Stimulated activated CD8-positive, alpha-beta memory T cell treated with anti-CD3 and anti-CD28 coated beads, Interleukin-4, amount 100 ng/mL, for 4 hours (primary cell): ENCODE measurements at regions not wholly inside any gene's neighbourhood (a gene's known extent, or its start where the extent isn't known, plus 50 kb on each side); places are given as distances from the start of the nearest gene placed in this dataset.
"Not testable (repeated sequence)": the region's sequence is repeated elsewhere in the genome, so short reads cannot be mapped to it uniquely, and the experiment has no call there.

ENCODE experiments used
- DNase-seq, 2 donors: peaks; one replicate each; pipeline ENCODE4 v3.0.0-alpha.2; 2020; ENCODE audit warnings: low read depth in 2 of 2, low spot score in 1 of 2

DNA sequence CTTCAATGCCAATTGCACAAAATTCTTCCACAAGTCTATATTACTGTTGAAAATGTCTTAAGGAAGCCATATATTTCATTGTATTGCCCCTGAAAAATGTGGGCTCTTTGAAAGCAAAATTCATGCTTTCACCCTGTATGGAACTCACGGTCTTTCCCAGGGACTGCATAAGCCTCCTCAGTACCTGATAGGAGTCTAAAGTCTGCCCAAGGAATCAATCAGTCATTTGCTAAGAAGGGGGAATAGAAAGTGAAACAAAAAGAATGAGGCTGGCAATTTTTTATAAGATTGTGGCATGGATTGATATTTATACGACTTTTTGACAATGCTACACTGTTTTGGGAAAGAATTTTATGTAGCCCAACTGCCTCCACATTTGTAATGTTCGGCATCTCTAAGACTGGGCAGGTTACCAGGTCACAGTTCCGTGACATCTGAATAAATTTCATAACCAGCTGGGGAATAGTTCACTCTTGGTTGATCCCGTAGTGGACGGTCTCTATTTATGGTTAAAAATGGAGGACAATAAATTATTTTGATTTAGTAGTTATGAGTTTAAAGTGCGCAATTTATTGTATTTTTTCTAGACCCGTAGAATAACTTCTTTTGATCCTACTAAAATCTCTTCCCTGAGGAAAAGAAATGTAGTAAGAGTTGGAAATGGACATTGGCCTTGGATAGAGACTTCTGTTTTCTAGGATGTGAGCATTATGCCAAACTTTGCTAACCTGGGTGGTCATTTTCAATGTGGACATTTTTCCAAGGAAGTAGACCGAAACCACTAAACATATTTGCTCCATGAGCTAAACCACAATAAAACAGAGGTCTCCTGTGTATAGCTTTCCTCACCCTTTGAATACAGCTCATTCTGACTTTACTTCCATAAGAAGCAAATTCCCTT is 1585.4 kb downstream of the EFNB2 start:
- DNase-seq = no peak

DNA sequence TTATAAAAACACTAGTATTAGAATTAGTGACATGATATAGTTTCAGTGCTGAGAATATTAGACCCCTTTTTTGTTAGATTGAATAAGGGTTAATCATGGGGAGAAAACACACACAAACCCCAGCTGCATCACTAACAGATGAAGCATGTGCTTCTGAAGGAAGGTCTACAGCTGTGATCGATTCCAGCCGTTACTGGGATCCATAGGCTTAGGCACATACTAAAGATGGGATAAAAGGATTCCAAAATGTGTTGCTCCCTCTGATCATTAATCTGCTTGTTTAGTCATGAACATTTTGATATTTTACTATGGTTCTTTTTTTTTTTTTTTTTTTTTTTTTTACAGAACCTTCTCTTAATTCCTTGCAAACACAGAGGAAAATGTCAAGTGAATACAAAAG is 1591.3 kb downstream of the EFNB2 start:
- DNase-seq = no peak

DNA sequence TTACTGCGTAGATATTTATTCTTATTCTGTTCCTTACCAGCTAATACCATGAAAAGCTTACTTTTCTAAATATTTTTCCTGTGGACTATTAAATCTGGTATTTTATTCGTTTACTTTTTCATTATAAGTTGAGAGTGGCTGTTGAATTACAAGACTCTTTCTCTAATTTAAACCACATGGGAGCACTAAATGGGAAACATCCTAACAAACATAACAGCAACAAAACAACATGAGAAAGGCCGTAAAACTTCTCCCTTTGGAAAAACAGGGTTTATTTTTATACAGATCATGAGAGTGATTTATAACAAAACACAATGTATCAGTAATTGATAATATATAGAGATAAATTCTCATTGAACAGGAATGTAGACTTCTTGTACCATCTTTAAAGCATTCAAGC is 1592.1 kb downstream of the EFNB2 start:
- no peak for DNase-seq

DNA sequence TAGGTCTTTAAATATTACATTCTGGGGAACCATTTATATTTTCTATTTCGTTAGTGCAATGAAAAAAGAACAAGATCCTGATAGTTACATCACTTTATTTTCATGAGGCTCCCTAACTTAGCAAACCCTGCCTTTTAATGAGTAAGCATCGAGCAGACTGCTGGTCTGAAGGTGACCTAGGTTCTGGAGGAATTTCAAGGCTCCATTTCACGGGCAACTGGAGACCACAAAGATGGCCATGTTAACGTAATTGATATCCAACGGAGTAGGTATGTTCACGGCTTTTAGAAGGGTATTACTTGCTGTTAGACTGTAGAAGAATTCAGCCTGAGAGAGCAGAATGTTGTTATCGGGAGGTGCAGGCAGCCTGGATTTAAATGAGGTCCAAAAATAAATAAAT is 1597.6 kb downstream of the EFNB2 start:
- DNase-seq = no peak

DNA sequence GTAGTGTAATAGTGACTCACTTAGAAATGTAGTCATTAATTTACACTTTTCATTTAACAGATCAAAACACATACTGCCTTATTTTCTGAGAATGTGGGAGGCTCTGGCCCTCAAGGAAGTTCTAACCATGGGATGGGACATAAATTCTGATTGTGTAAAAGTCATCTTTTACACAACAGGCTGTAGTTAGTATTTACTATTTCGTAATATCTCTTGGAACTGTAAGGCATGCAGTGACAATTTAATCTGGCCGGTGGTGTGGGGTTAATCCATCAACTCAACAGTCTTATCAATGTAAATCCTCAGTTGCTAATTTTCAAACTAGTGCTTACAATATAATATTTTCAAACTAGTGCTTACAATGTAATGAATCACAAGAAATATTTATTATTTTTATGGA is 1599.2 kb downstream of the EFNB2 start:
- no peak for DNase-seq

DNA sequence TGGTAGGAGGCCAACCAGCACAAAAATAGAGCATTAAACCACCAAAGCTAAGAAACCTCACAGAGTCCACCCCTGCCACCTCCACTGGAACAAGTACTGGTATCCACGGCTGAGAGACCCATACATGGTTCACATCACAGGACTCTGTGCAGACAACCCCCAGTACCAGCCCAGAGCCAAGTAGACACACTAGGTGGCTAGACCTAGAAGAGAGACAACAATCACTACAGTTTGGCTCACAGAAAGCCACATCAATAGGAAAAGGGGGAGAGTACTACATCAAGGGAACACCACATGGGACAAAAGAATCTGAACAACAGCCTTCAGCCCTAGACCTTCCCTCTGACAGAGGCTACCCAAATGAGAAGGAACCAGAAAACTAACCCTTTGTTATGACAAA is 1614.9 kb downstream of the EFNB2 start:
- not testable (repeated sequence) for DNase-seq

DNA sequence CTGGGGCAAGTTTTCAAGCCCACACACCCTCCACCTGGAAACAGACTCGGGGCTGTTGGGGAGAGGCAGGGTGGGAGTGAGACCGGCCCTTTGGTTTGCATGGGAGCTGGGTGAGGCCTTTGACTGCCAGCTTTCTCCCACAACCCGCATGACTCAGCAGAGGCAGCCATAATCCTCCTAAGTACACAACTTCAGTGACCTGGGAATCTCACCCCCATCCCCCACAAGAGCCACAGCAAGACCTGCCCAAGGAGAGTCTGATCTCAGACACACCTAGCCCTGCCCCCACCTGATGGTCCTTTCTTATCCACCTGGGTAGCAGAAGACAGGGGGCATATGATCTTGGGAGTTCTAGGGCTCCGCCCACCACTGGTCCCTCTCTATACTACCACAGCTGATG is 1615.4 kb downstream of the EFNB2 start:
- no peak for DNase-seq

DNA sequence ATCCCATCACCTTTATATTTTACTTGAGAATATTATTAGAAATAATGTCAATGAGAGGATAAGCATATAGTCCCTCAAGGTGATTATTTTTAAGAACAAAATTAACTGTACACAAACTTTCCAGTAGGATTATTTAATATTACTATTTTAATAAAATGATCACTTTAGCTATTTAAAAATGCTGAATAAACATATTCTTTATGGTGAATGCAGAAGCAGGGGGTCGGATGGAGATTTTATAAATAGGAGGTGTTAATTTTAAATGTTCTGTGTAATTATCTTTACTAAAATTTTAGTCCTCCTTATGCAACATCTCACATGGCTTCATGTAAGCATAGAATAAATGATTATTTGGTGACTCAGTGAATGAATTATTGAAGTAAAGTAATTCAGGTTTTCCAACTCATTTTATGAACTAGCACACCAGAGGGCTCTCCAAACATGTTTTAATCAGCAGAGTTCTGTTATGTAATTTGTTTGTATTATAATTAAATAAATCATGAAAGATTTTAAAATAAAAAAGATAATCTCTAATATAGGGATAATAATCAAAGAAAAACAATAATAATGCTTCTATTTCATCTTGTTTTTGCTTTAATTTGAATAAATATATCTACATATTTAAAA is 1635.2 kb downstream of the EFNB2 start:
- no peak for DNase-seq

DNA sequence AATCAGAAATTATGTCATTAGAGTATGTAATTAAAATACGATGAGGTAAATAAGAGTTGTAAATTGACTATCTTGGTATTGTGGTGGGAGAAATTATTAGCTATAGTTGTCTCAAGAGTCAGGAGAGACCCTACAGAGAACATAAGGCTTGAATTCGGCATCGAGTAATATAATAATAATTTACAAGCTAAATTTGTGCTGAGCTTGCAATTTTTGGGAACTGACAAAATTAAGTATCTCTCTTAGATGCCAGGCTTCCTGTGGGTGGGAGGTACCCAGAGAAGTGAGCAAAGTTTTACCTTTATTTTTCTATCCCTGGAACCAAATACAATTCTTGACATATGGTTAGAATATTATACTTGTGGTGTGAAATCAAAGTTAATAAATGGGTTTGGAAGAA is 1637.0 kb downstream of the EFNB2 start:
- no peak for DNase-seq

DNA sequence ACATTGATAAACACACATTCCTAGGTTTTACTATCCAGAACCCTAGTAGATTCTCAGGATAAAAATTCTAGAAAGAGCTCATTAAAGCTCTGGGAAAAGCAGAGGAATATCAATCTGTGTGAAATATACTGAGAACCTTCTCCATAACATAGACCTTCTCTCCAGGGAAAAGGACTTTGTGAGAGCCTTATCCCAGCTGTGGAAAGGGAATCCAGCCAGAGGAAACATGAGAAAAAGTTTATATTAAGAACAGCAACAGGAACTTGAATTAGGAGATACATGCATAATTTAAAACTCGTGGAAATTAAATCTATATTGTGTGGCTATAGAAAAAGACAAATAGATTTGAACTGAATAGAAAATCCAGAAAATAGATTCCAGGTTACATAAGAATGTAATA is 1639.9 kb downstream of the EFNB2 start:
- no peak for DNase-seq

DNA sequence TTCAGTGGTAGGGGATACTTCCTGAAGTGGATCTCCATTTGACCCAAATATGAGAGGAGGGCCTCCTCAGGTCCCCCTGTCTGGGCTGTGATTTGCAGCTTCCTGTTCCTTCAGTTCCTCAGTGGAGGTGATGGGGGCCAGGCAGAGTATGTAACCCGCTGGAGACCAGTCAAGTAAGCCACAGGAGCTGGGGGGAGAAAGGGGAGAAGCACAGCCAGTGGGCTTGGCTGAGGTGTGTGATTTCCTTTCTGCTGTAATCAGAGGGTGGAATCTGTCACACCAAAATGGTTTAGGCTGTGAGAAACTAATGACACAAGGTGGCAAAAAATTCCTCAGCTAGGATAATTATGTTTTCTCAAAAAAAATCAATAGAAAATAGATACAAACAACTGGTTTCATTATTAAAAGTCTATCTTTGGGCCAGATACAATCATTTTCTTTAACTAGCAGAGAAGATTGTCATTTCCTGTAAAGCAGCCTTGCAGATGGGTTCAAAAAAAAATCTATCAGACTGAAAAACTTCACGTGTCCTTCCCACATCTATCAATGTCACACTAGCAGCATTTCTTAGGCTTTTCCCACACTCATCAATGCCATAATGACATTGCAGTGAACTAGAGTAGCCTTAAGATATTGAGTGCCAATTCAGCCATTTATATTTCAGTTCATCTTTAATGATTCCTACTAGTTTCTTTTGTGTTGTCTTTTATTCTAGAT is 1660.3 kb downstream of the EFNB2 start:
- no peak for DNase-seq

DNA sequence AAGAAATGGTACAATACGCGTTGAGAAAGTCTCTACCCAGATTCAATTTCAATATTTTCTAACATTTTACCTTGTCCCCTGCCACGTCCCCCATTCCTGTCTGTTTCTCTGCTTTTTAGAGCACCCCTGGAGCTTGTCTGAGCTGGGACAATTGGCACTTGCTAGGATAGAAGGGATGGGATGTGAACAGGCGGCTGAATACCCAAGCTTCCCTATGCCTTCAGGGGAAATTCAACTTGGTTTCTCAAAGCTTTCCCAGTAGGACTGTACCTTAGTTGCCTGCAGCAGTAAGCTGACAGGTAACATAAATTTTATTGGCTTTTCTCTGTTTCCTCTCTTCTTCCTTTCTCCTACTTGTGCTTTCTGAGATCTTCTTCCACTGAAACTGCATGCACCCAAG is 1663.3 kb downstream of the EFNB2 start:
- no peak for DNase-seq

DNA sequence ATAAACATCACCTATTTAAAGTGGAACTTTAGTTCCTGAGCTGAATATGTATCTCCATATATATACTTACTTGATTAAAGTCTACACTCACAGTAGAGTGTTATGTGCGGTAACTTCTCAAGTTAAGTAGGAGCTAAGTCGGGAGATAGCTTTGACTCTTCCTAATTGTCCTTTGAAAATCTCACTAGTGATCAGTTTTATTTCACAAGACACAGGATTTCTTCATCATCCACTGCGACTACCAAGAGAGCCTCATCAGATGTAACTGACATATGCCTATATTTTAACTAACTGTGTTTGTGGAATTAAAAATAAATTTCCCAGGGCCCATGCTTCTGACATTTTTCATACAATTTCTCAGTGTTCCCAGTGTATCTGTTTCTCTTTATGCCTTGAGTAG is 1664.0 kb downstream of the EFNB2 start:
- DNase-seq = no peak

DNA sequence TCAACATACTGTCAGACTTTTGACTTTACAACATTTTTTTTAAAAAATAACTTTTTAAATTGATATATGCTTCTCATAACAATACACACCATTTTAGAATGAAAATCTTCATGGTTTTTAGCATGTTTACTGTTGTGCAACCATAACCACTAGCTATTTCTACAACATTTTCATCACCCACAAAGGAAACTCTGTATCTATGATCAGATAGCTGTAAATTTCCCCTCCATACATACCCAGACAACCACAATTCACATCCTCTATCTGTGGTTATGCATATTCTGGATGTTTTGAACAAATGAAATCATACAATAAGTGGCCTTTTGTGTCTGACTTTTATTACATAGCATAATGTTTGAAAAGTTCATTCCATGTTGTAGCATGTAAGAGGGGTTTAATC is 1666.0 kb downstream of the EFNB2 start:
- no peak for DNase-seq

DNA sequence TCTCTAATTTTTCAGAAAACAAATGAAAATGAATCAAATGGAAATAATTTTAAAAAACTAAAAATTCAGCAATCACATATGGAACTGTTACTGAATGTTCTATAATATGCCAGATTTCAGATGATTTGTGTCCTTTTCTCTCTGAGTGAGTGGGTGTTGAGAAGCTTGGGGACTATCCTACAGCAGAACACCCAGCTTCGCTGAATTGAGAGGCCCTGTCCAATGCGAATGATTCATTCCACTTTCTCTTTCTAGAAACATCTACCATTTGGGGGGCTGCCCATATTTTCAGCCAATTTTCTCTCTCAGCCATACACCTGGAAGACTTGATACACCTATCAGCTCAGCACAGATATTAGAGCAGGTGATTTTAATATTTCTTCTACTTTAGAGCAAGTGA is 1666.7 kb downstream of the EFNB2 start:
- DNase-seq = no peak

DNA sequence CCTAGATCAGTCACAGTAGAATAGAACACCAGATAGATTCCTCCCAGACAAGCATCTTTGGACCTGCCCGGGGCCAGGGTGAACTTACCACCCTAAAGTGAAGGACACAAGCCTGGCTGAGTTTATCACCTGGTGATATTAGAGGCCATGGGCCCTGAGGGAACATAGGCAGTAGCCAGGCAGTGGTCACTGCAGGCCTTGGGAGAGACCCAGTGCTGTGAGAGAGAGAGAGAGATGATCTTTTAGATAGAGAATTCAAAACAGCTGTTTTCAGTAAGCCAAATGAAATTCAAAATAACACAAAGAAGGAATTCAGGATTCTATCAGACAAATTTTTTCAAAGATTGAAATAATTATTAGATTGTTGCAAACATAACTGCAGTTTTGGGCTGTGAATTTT is 1679.9 kb downstream of the EFNB2 start:
- no peak for DNase-seq

DNA sequence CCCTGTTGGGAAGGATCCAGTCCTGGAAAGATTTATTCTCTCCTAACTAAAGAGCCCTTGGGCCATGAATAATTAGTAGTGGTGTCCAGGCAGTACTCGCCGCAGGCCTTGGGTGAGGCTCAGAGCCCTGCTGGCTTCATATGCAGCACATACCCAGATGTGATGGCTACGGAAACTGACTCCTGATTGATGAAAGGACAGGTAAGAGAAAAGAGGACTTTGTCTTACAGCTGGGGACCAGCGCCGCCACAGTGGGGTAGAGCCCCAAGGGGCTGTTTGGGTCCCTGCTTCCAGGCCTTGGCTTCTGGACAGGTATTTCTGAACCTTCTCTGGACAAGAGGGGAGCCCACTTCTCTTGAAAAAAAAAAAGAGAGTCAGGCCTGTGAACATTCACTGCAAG is 1680.8 kb downstream of the EFNB2 start:
- no peak for DNase-seq

DNA sequence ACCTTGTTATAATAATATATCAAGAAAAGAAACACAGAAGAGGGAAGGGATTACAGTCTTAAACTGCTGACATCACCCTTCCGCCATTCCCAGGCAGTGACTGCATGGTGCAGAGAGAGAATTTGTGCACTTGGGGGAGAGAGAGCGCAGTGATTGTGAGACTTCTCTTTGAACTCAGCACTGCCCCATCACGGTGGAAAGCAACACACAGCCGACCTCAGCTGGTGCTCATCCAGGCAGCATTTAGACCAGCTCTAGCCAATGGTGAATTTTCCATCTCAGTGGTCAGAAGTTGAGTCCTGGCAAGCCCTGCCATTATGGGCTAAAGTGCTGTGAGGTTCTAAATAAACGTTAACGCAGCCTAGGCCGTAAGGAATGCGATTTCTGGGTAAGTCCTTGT is 1681.5 kb downstream of the EFNB2 start:
- no peak for DNase-seq

DNA sequence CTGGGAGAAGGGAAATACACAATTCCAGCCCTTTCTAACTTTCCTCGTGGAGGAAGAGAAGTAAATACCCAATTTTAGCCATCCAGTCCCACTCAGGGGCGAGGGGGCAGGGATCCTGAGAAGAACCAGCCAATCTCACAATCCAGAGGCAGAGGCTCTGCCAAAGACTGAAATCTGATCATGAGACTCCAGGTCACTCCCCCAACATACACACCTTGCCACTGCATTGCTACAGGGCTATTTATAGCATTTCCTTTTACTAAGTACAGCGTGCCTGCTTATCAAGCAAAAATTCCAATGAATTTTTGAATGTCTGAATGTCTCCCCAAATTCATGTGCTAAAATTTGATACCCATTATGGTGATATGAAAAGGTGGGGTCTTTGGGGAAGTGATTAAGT is 1687.5 kb downstream of the EFNB2 start:
- DNase-seq = no peak

DNA sequence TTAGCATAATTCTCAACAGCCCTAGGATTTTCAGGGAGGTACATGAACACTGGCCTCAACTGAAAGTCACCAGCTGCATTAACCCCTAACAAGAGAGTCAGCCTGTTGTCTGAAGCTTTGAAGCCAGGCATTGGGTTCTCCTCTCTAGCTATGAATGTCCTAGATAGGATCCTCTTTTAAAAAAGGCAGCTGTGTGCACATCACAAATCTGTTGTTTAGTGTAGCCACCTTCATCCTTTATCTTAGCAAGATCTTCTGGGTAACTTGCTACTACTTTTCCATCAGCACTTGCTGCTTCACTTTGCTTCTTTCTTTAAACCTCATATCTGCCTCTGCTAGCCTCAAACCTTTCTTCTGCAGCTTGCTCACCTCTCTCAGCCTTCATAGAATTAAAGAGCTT is 1692.1 kb downstream of the EFNB2 start:
- no peak for DNase-seq

DNA sequence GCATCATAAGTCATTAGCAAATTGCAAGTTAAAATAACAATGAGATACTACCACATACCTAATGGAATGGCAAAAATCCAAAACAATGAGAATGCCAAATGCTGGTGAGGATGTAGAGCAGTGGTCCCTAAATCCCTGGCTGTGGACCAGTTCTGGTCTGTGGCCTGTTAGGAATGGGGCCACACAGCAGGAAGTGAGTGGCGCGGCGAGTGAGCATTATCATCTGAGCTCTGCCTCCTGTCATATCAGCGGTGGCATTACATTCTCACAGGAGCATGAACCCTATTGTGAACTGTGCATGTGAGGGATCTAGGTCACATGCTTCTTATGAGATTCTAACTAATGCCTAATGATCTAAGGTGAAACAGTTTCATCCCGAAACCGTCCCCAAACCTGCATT is 1694.4 kb downstream of the EFNB2 start:
- DNase-seq = no peak

DNA sequence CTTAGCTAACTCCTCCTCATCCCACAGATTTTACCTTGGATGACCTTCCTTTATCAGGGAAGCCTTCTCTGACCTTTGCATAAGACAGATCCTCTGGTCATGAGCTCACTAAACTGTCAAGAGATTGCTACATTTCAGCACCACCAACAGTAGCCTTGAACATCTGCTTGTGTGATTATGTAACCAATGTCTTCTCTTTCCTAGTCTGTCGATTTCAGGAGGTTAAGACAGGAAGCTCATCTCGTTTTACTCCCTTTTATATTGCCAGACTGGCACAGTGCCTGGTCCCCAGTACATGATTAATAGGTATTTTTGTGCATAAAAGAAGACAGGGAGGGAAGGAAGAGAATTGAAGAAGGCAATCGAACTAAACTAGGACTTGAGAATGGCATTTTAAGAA is 1697.7 kb downstream of the EFNB2 start:
- DNase-seq = no peak
